ENCODE measurements at regions not wholly inside any gene's neighbourhood (a gene's known extent, or its start where the extent isn't known, plus 50 kb on each side); places are given as distances from the start of the nearest gene placed in this dataset.

GRCh38 chr5:104273725-104274124 lies 711.1 kb upstream of the NUDT12 start:
- TF ChIP-seq CTCF (IDR thresholded peaks at IDR 0.05; ENCODE audit: low read depth, low read length) = no peak
- DNase-seq (ENCODE audit: low read depth, low spot score) = no peak
- Histone ChIP-seq H3K9me3 (ENCODE audit: control insufficient read depth, insufficient read depth, low read length) (no peaks in the 10 kb centered on the region), H3K27me3 (ENCODE audit: control insufficient read depth, insufficient read depth, low read length) (no peaks in the 10 kb centered on the region), H3K4me3 (ENCODE audit: low read depth, low read length) (no peak overlapping the region), H3K27ac (ENCODE audit: low read depth, low read length) (no peak overlapping the region)
- CTCF ChIA-PET = no interaction called here
- POLR2A ChIA-PET = no interaction called here

- no peak for TF ChIP-seq CTCF (IDR thresholded peaks at IDR 0.05; ENCODE audit: low read depth, low read length)
- no peak overlapping the region for H3K27ac ChIP-seq (ENCODE audit: low read depth, low read length)
- POLR2A ChIA-PET = no interaction called here
- H3K4me3 ChIP-seq (ENCODE audit: low read depth, low read length) = no peak overlapping the region
- H3K9me3 ChIP-seq (ENCODE audit: control insufficient read depth, insufficient read depth, low read length) = no peaks in the 10 kb centered on the region
- CTCF ChIA-PET = no interaction called here
- DNase-seq (ENCODE audit: low read depth, low spot score) = no peak
- no peaks in the 10 kb centered on the region for H3K27me3 ChIP-seq (ENCODE audit: control insufficient read depth, insufficient read depth, low read length)
Observed at GRCh38 chr5:104267320-104268015, 704.9 kb upstream of the NUDT12 start.

GRCh38 chr5:104266161-104266560 lies 703.6 kb upstream of the NUDT12 start:
- H3K4me3 ChIP-seq (ENCODE audit: low read depth, low read length) = no peak overlapping the region
- no peak overlapping the region for H3K27ac ChIP-seq (ENCODE audit: low read depth, low read length)
- no peak for DNase-seq (ENCODE audit: low read depth, low spot score)
- H3K9me3 ChIP-seq (ENCODE audit: control insufficient read depth, insufficient read depth, low read length) = no peaks in the 10 kb centered on the region
- CTCF ChIA-PET = no interaction called here
- no peaks in the 10 kb centered on the region for H3K27me3 ChIP-seq (ENCODE audit: control insufficient read depth, insufficient read depth, low read length)
- POLR2A ChIA-PET = no interaction called here
- no peak for TF ChIP-seq CTCF (IDR thresholded peaks at IDR 0.05; ENCODE audit: low read depth, low read length)

- CTCF ChIA-PET = no interaction called here
- Histone ChIP-seq H3K27me3 (ENCODE audit: control insufficient read depth, insufficient read depth, low read length) (no peaks in the 10 kb centered on the region), H3K27ac (ENCODE audit: low read depth, low read length) (no peak overlapping the region), H3K9me3 (ENCODE audit: control insufficient read depth, insufficient read depth, low read length) (no peaks in the 10 kb centered on the region), H3K4me3 (ENCODE audit: low read depth, low read length) (no peak overlapping the region)
- POLR2A ChIA-PET = no interaction called here
- no peak for DNase-seq (ENCODE audit: low read depth, low spot score)
- TF ChIP-seq CTCF (IDR thresholded peaks at IDR 0.05; ENCODE audit: low read depth, low read length) = no peak
Observed at GRCh38 chr5:104265531-104266140, 703.0 kb upstream of the NUDT12 start.

GRCh38 chr5:104247260-104247659 lies 684.7 kb upstream of the NUDT12 start:
- Histone ChIP-seq H3K27ac (ENCODE audit: low read depth, low read length) (no peak overlapping the region), H3K4me3 (ENCODE audit: low read depth, low read length) (no peak overlapping the region), H3K27me3 (ENCODE audit: control insufficient read depth, insufficient read depth, low read length) (no peaks in the 10 kb centered on the region), H3K9me3 (ENCODE audit: control insufficient read depth, insufficient read depth, low read length) (no peaks in the 10 kb centered on the region)
- TF ChIP-seq CTCF (IDR thresholded peaks at IDR 0.05; ENCODE audit: low read depth, low read length) = no peak
- no peak for DNase-seq (ENCODE audit: low read depth, low spot score)
- ChIA-PET POLR2A (no interaction called here), CTCF (no interaction called here)
